ENCODE measurements at regions not wholly inside any gene's neighbourhood (a gene's known extent, or its start where the extent isn't known, plus 50 kb on each side); places are given as distances from the start of the nearest gene placed in this dataset.
"Not testable (repeated sequence)": the region's sequence is repeated elsewhere in the genome, so short reads cannot be mapped to it uniquely, and the experiment has no call there.

GRCh38 chr5:19142713-19143414 is 845.1 kb downstream of the CDH18 start:
- not testable (repeated sequence) for TF ChIP-seq CTCF (optimal IDR thresholded peaks at IDR 0.05 in 1 of 3, IDR thresholded peaks at IDR 0.05 in 1 of 3, conservative IDR thresholded peaks at IDR 0.05 in 1 of 3; ENCODE audit: extremely low read depth in 1 of 3, insufficient read depth in 2 of 3, low read length in 3 of 3); EZH2 (IDR thresholded peaks at IDR 0.05; ENCODE audit: low read length)
